ENCODE measurements at regions not wholly inside any gene's neighbourhood (a gene's known extent, or its start where the extent isn't known, plus 50 kb on each side); places are given as distances from the start of the nearest gene placed in this dataset.

- no peak for DNase-seq
These were observed 487.4 kb downstream of the EIPR1 start for GRCh38 chr2:2890246-2890645.

DNA sequence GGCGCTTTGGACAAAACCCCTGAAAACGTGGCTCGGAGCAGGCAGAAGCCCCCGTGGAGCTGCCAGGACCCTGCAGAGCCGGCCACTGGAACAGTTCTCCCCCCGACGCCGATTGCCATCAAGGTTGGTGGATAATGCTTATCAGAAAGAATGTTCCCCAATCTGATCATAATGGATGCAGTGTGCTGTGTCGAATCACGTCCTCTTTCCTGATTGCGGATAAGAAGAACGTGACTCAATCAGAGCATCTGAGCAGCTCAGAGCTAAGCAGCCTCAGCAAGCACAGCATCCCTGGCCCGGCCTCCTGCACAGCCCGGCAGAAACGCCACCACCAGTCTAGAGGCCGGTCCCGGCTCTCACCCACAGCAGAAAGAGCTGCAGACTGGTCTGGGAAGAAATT lies 488.0 kb downstream of the EIPR1 start:
- no peak for DNase-seq

DNA sequence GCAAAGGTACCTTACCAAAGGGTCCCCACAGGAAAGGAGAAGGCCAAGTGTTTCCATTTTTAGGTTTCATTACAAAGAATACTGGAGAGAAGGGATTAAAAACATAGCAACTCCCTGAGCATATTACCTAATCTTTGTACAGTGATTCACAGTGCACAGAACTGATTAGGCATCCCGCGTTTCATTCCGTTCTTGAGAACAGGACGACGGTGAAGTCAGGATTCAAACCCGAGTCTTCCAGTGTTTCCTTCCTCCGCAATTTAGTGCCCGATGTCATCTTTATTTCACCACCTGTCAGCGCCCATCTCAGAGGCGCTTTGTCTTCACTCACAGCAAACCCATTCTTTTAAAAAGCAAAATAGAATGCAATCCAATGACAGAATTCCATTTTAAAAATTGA lies 488.5 kb downstream of the EIPR1 start:
- no peak for DNase-seq

- DNase-seq: no peak
These were observed 489.7 kb downstream of the EIPR1 start for GRCh38 chr2:2887772-2888387.

DNA sequence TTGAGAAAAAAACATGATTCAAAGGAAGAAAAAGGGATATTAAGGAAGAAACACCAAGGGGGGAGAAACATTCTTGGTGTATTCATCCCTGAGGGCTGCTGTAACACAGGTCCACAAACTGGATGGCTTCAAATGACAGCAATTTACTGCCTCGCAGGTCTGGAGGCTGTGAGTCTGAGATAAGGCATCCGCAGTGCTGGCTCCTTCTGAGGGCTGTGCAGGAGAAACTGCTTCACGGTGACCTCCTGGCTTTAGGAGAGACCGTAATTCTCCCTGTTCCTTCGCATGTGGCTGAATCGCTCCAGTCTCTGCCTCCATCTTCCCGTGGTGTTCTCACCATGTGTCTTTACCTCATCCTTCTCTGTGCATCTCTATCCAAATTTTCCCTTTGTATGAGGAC lies 490.7 kb downstream of the EIPR1 start:
- DNase-seq: no peak

DNA sequence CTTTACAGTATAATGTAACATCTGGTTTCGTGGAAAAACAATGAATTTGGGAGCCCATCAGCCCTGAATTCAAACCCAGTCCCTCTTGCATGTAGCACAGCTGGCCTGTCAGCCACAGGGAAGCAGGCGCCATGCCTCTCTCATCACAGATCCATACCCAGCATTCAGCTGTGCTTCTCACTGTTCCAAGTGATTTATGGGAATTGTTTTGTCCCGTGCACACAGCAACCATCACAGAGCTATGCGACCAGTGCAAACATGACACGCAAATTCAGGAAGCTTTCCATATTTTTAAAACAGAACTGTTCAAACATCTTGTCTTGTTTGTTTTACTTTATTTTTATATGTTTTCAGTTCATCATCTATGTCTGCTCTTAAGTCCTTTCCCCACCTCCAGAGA lies 496.1 kb downstream of the EIPR1 start:
- no peak for DNase-seq

DNA sequence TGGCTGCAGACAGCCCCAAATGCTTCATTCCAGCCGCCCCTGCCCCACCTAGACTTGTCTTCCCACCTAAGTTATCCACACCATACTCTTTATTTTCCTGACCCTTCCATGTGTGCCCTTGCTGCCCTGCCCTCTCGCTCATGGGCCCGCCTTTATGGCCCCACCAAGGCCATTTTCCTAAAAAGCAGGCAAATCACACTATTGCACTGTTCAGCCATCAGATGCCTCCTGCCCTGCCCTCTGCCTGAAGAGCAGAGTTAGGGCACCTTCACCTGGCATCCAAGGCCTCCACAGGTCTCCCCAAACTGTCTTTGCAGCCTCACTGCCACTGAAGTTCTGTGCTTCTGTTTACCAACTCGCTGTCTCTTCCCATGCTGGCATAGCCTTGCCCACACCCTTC lies 496.7 kb downstream of the EIPR1 start:
- DNase-seq: no peak

DNA sequence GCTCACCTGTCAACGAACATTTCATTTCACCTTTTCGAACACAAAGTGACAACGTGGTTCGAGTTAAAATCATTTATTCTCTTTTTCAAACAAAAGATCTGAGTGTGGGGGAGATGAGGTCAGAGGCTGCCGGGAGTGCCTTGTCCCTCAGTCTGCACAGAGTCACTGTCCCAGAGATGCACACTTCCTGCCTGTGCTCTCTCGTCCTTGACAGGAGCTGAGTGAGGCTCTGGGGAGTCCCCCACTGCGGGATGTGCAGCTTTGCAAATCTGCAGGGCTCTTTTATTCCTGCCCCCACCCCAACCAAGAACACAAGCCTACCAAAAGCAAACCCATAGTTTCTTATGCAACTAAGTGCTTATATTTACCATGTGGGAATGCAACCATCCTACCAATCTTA lies 497.8 kb downstream of the EIPR1 start:
- DNase-seq: no peak

DNA sequence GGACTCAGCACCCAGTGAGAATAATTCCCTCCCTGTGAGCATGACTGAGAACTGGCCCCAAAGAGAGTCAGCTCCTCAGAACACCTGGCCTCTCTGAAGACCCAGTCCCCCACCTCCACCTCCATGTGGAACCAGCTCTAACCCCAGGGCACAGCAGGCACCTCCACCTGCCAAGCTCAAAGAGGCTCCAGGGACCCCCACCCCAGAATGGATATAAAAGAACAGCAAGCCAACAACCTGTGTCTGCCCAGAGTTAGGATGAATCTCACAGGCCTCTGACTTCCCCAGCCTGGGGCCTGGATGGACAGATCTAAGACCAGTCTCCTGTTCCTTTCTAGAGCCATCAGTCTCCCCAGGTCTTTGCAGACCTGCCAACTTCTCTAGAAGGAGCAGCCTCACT lies 498.5 kb downstream of the EIPR1 start:
- DNase-seq: no peak

GRCh38 chr2:2877427-2877826 lies 500.2 kb downstream of the EIPR1 start:
- DNase-seq: no peak

DNA sequence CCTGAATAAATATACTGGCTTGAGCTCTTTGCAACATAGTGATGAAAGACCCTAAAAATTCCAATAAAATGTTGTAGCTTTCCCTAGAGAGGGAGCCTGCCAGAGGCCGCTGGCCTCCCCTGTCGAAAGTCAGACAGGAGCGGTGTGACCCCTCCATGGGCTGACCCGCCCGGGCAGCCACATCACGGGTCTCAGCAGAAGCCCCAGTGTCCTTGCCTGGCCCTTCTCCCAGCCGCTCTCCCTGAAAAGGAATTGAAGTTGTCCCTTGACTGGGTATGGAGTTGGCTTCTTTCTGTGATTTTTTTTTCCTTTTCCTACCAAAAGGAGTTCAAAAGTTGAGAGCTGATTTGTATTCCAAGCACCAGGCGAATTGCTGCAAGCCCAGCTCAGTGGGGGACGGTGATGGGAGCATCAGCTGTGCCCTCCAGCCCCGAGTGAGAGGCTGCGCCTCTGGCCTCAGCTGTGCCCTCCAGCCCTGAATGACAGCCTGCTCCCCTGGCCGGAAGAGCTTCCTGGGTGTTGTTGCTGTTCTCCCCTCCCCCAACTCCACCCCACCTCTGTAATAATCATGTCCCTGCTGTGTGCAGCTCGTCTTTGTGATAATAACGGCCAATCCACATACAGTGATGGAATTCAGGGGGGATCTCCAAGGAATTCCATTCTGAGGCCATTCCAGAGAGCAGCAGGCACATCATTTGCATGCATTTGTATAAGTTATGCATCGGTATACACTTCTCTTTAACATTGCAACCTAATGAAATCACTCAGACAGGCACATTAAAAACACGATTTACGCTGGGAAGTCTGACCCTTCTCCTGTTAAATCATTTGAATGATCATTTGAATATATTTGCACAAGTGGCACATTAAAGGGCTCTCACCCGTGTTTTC lies 501.0 kb downstream of the EIPR1 start:
- DNase-seq: no peak

GRCh38 chr2:2875831-2876230 lies 501.8 kb downstream of the EIPR1 start:
- DNase-seq: no peak

GRCh38 chr2:2875296-2875695 lies 502.3 kb downstream of the EIPR1 start:
- no peak for DNase-seq

DNA sequence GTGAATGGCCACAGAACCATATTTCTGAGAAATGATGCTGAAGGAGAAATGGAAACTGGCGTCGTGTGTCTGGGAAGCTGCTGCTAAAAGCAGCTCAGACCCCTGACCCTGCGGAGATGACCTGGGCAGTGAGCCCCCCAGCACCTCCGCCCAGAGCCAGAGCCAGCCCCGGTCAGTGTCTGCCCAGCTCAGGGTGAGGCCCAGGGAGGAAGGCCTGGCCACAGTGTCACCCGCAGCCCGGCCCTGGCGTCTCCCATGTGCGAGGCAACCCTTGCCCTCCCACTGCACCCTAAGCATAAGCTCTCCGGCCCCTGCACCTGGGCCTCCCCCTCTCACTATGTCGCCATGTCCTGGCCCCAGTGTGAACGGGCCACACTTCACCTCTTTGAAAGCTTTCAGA lies 502.8 kb downstream of the EIPR1 start:
- DNase-seq: no peak

DNA sequence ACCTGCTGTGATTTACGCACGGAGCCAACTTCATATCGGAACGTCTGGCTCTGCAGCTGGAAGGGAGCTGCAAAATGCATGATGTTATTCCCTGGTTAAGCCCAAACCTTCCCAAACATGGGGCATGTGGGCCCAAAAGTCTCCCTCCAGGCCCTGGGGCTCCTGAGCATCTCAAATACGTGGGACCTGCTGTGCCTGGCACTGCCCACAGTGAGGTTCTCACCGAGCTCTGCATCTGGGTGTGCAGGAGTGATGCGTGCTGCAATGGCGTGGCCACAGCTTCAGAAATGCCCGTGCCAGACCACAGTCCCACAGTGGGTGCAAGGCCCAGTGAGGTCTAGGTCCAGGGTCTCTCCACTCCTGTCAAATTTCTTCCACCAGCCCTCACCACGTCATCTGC lies 503.3 kb downstream of the EIPR1 start:
- DNase-seq: no peak

DNA sequence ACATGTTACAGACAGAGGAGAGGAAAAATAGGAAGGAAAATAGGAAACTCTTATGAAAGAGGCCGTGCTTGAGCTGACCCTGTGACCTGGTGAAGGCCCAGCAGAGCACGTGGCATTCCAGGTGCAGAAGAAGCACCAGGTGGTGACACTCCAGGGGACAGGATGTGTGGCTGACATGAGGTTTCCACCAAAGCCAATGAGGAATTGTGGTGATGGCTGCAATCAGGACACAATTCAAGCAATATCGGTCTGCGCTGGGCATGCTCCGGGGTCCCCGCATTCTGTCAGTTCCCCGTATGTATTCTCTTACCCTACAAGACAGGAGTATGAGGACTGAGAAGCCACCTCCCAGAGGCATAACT lies 504.2 kb downstream of the EIPR1 start:
- no peak for DNase-seq

DNA sequence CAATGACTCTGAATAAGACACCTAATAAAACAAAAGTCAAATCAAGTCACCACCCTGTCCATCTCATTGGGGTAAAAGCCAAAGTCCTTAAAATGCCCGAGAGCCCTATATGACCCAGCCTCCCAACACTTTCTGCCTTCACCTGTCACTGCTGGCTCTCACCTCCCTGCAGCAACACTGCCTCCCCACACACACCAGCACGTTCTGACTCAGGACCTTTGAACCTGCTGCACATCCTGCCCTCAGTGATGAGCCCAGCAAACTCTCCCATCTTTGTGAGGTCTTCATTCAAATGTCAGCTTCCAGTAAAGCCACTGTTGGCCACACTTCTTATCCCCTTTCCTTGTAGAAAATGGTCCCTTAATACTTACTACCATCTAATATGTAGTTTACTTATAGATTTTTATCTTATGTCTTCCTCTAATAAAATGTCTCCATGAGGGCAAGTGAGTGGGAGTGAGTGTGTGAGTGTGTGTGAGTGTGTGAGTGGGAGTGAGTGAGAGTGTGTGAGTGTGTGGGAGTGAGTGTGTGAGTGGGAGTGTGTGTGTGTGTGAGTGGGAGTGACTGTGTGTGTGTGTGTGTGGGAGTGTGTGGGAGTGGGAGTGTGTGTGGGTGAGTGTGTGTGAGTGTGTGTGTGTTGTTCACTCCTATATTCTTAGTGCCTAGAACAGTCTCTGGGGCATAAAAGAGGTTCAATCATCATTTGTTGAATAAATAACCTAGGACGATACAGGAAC lies 504.7 kb downstream of the EIPR1 start:
- no peak for DNase-seq

GRCh38 chr2:2872309-2872617 lies 505.4 kb downstream of the EIPR1 start:
- no peak for DNase-seq

DNA sequence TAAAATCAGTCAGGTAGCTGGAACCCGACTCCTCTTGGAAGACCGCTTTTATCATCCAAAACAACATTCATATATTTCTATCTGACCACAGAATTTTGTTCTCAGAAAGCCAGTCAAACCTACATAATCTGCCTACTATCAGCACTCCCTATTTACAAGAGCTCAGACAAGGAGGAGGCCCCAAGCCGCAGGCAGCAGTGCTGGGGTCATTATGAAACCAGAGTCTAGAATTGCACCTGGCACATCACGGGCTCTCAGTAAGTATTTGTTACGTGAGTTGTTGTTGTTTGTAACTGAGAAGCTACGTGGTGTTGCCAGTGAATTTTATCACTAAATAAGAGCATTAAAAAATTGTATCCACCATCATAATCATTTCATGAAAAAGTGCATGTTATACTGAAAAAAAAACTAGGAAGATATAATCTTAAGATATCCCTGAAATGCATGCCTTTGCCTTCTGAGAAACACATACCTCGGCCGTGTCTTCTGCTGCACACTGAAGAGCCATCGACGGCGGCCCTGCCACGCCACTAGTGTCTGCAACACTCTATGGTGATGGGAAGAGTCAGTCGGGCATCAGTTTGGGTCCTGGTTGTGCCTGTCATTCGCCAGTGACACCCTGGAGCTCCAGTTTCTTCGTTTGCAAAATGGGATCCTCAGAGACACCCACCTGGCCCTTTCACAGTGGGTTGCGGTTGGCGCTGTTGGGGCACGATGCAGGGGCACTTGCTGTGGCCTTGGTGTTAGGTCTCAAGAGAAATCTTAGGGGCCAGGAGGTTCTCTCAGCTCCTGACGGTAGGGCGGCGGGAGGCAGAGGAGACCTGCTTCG lies 505.9 kb downstream of the EIPR1 start:
- no peak for DNase-seq

GRCh38 chr2:2870106-2870505 lies 507.5 kb downstream of the EIPR1 start:
- no peak for DNase-seq

- no peak for DNase-seq
These were observed 508.1 kb downstream of the EIPR1 start for GRCh38 chr2:2869553-2869952.

- DNase-seq: no peak
These were observed 509.5 kb downstream of the EIPR1 start for GRCh38 chr2:2868085-2868484.

GRCh38 chr2:2867397-2867979 lies 510.1 kb downstream of the EIPR1 start:
- DNase-seq: no peak

Data from NCI-H1092 (cell line).